Activated B cell treated with CpG ODN at 0.5 μM for 24 hours (primary cell): ENCODE measurements at regions not wholly inside any gene's neighbourhood (a gene's known extent, or its start where the extent isn't known, plus 50 kb on each side); places are given as distances from the start of the nearest gene placed in this dataset.
"Not testable (repeated sequence)": the region's sequence is repeated elsewhere in the genome, so short reads cannot be mapped to it uniquely, and the experiment has no call there.

Source experiments
- ATAC-seq: fragments of 200-7000 bp; cut with Tn5 transposase; one replicate; pipeline ENCODE4 v1.10.0; 2021; ENCODE audit warnings: low read depth, mild to moderate bottlenecking, moderate library complexity
- CTCF ChIA-PET: fragments of 350-600 bp; sonication (Branson Sonifier 250); formaldehyde crosslinking; loops from one replicate; lab custom pipeline; 2021; ENCODE audit warnings: antibody characterized with exemption; lab: Charles Lee
- POLR2A ChIA-PET: fragments of 350-600 bp; sonication (Branson Sonifier 250); formaldehyde crosslinking; loops from one replicate; lab custom pipeline; 2021; ENCODE audit warnings: antibody characterized with exemption; lab: Charles Lee
- DNase-seq: peaks from one replicate; pipeline ENCODE4 v3.0.0; 2022
- H3K27ac Mint-ChIP-seq: one replicate; pipeline ENCODE4 v1.8.0; 2020; ENCODE audit warnings: mixed read lengths
- H3K27me3 Mint-ChIP-seq: one replicate; pipeline ENCODE4 v1.8.0; 2021; ENCODE audit warnings: mixed read lengths
- H3K36me3 Mint-ChIP-seq: one replicate; pipeline ENCODE4 v1.8.0; 2021; ENCODE audit warnings: low read depth, mixed read lengths
- H3K4me1 Mint-ChIP-seq: one replicate; pipeline ENCODE4 v1.8.0; 2021; ENCODE audit warnings: mixed read lengths
- H3K4me3 Mint-ChIP-seq: one replicate; pipeline ENCODE4 v1.8.0; 2020; ENCODE audit warnings: mild to moderate bottlenecking, mixed read lengths
- H3K9me3 Mint-ChIP-seq: one replicate; pipeline ENCODE4 v1.8.0; 2020; ENCODE audit warnings: mixed read lengths
- intact Hi-C: fragments of 100-400 bp; cut with micrococcal nuclease; formaldehyde crosslinking; loops from one replicate; pipeline ENCODE4 v1.15.1; 2024
- TF ChIP-seq, protein P1 (sequence below): fragments of 200-600 bp; IDR thresholded peaks from one replicate; pipeline ENCODE4 v1.8.0; 2022; ENCODE audit warnings: antibody characterized with exemption, mild to moderate bottlenecking

DNA sequence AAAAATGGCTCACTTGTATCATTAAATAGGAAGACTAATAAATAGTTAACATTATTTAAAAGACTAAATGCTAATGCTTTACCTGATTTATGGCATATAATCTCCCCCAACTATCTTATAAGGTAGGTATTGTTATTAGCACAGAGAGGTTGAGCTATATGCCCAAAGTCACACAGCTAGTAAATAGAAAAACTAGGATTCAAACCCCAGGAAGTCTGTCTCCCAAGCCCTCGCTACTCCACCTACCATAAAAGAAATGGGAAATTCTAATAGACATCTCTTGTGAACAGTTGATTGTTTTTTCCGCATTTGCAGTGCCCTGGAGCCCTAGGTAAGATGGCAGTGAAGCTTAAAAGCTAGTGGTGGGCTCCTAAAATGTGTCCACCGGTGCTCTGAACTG is 65.2 kb upstream of the SOD1 start:
- Mint-ChIP-seq H3K4me3 (no peak overlapping the region), H3K27me3 (peaks cover 2% of the 10 kb centered on the region), H3K4me1 (no peaks in the 10 kb centered on the region), H3K9me3 (no peaks in the 10 kb centered on the region), H3K27ac (no peak overlapping the region), H3K36me3 (no peaks in the 10 kb centered on the region)
- intact Hi-C loops, result no loop called here
- POLR2A ChIA-PET, result no interaction called here
- CTCF ChIA-PET, result interaction anchor here (1.1 kb wide), 1 partner anchor 13 kb away, joined by 3 read pairs; no protein-coding TSS in a partner anchor
- ATAC-seq, result no peak
- TF ChIP-seq, protein P1, sequence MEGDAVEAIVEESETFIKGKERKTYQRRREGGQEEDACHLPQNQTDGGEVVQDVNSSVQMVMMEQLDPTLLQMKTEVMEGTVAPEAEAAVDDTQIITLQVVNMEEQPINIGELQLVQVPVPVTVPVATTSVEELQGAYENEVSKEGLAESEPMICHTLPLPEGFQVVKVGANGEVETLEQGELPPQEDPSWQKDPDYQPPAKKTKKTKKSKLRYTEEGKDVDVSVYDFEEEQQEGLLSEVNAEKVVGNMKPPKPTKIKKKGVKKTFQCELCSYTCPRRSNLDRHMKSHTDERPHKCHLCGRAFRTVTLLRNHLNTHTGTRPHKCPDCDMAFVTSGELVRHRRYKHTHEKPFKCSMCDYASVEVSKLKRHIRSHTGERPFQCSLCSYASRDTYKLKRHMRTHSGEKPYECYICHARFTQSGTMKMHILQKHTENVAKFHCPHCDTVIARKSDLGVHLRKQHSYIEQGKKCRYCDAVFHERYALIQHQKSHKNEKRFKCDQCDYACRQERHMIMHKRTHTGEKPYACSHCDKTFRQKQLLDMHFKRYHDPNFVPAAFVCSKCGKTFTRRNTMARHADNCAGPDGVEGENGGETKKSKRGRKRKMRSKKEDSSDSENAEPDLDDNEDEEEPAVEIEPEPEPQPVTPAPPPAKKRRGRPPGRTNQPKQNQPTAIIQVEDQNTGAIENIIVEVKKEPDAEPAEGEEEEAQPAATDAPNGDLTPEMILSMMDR, result no peak
- DNase-seq, result no peak

GRCh38 chr21:31592963-31593560 is 66.4 kb upstream of the SOD1 start:
- Mint-ChIP-seq H3K9me3 (no peaks in the 10 kb centered on the region), H3K4me3 (no peak overlapping the region), H3K36me3 (no peaks in the 10 kb centered on the region), H3K27me3 (peaks cover 2% of the 10 kb centered on the region), H3K27ac (no peak overlapping the region), H3K4me1 (no peaks in the 10 kb centered on the region)
- POLR2A ChIA-PET, result no interaction called here
- TF ChIP-seq, protein P1, result no peak
- no peak for DNase-seq
- intact Hi-C loops, result no loop called here
- CTCF ChIA-PET, result no interaction called here
- ATAC-seq, result no peak

GRCh38 chr21:31592516-31592915 is 67.0 kb upstream of the SOD1 start:
- Mint-ChIP-seq H3K4me3 (no peak overlapping the region), H3K27ac (no peak overlapping the region), H3K27me3 (peaks cover 2% of the 10 kb centered on the region), H3K4me1 (no peaks in the 10 kb centered on the region), H3K9me3 (no peaks in the 10 kb centered on the region), H3K36me3 (no peaks in the 10 kb centered on the region)
- ATAC-seq (no peak), DNase-seq (no peak)
- ChIA-PET CTCF (no interaction called here), POLR2A (no interaction called here)
- TF ChIP-seq, protein P1, result no peak
- intact Hi-C loops, result no loop called here

DNA sequence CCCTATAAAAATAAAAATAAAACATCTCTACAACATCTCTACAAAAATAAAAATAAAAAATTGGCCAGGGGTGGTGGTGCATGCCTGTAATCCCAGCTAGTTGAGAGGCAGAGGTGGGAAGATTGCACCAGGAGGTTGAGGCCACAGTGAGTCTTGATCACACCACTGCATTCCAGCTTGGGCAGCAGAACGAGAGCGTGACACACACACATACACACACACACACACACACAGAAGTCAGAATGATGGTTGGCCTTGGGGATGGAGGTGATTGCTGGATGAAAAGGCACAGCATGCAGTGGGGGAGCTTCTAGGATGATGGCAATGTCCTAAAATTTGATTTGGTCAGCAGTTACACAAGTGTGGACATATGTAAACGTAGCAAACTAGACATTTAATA is 69.7 kb upstream of the SOD1 start:
- ATAC-seq (no peak), DNase-seq (no peak)
- H3K36me3 Mint-ChIP-seq, result no peaks in the 10 kb centered on the region
- POLR2A ChIA-PET, result no interaction called here
- intact Hi-C loops, result no loop called here
- TF ChIP-seq, protein P1, result no peak
- no peaks in the 10 kb centered on the region for H3K4me1 Mint-ChIP-seq
- H3K27me3 Mint-ChIP-seq, result peaks cover 5% of the 10 kb centered on the region
- H3K4me3 Mint-ChIP-seq, result no peak overlapping the region
- CTCF ChIA-PET, result no interaction called here
- no peaks in the 10 kb centered on the region for H3K9me3 Mint-ChIP-seq
- no peak overlapping the region for H3K27ac Mint-ChIP-seq

DNA sequence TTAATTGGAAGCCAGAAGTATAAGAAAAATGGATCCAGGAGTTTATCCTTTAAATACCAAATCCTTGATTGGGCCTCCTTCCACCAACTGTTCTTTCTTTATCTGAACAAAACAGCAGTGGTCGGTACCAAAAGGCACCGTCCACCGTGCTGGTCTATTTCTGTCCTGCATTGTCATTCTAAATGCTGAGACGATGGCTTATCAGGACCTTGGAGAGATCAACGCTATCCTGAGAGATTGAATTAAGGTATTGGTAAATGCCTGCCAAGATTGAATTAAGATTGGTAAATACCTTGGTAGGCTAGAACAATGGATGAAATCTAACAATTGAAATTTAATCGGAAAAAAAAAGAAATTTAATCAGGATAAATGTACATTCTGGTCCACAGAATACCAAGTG is 73.4 kb upstream of the SOD1 start:
- Mint-ChIP-seq H3K4me1 (no peaks in the 10 kb centered on the region), H3K9me3 (no peaks in the 10 kb centered on the region), H3K4me3 (no peak overlapping the region), H3K27me3 (peaks cover 3% of the 10 kb centered on the region), H3K36me3 (no peaks in the 10 kb centered on the region), H3K27ac (no peak overlapping the region)
- POLR2A ChIA-PET, result no interaction called here
- TF ChIP-seq, protein P1, result no peak
- intact Hi-C loops, result no loop called here
- CTCF ChIA-PET, result no interaction called here
- ATAC-seq (no peak), DNase-seq (no peak)

GRCh38 chr21:31583937-31584336 is 75.6 kb upstream of the SOD1 start:
- POLR2A ChIA-PET, H3K4me1 Mint-ChIP-seq, intact Hi-C loops, H3K27me3 Mint-ChIP-seq, H3K36me3 Mint-ChIP-seq, H3K9me3 Mint-ChIP-seq, H3K4me3 Mint-ChIP-seq, ATAC-seq, DNase-seq, H3K27ac Mint-ChIP-seq: not testable (repeated sequence)
- CTCF ChIA-PET, result interaction anchor here (1.7 to 4.7 kb wide), 2 partner anchors 18 to 385 kb away, joined by 5 to 87 read pairs; no protein-coding TSS in a partner anchor
